GM18519 (cell line): ENCODE measurements at regions not wholly inside any gene's neighbourhood (a gene's known extent, or its start where the extent isn't known, plus 50 kb on each side); places are given as distances from the start of the nearest gene placed in this dataset.

ENCODE experiments used
- ATAC-seq: cut with Tn5 transposase; IDR thresholded peaks from one replicate; pipeline ENCODE4 v1.9.1; 2021; ENCODE audit warnings: mild to moderate bottlenecking, moderate library complexity; ENCODE audit not compliant: unreplicated experiment, low FRiP score

- no peak for ATAC-seq
Measured at GRCh38 chr4:129393976-129394375, 298.0 kb downstream of the C4orf33 start.

- ATAC-seq: no peak
Measured at GRCh38 chr4:129394635-129395034, 298.7 kb downstream of the C4orf33 start.

GRCh38 chr4:129403848-129404247, 307.9 kb downstream of the C4orf33 start:
- ATAC-seq: no peak

DNA sequence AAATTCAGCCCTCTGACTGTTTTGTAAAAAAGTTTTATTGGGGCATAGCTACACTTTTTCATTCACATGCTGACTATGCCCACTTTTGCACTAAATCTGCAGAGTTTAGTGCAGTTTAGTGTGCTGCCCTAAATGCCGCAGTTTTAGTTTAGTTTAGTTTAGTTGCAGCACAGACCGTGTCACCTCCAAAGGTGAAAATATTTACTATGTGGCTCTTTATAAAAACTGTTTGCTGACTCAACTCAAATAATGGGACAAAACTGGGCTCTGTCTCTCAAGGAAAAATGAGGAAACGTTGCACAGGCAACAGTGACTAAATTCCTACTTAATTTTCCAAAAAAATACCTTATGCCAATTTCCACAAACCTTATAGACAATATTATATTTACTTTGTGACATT, 314.2 kb downstream of the C4orf33 start:
- no peak for ATAC-seq

DNA sequence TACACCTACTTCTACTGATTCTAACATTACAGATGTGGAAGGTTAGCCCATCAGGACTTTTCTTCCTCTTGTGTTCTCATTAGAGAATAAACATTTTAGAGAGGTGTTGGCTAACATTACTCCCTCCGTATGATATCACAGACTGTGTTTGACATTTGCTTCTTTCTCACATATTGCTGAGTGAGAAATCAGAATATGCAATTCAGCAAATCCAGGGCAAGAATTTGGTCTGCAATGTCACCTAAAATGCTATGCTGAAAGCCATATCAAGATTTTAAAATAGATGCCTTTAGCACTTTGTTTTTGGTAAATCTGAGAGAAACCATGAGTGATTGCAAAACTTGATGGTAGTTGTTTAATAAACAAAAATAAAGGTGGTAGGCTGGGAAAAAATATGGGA, 319.1 kb downstream of the C4orf33 start:
- no peak for ATAC-seq

DNA sequence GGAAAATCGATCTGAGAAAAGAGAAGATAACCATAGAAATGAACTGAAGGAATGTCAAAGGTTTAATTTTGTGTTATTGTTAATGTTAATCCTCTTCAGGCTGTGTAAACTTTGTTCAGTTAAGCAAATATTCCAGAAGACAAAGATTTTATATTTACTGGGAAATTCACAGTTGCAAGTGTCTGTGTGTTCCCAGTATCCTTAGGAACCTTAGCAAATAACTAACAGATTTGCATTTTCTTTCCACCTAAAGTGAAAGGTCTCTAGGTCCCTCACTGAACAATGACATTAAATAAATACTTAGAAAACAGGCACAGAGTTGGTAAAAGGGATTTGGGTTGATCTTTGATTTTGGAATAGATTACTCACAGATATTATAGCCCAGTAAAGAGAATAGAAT, 324.7 kb downstream of the C4orf33 start:
- no peak for ATAC-seq

DNA sequence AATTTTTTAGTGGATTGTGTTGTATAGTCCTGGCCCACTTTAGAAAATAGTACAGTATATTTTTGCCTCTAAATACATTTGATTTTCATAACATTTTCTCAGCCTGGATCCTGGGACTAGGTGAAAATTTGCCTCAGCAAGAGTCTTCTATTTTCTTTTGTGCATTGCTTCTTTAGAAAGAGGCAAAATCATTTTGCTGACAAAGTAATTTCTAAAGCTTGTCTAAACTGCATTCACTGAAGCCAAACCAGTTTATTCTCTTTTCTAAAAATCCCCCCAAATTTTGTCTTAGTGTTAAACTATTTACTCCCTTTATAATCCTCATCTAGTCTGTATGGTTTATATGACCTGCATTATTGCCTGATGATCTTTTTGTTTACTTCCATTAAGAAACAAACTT, 326.3 kb downstream of the C4orf33 start:
- ATAC-seq: no peak

GRCh38 chr4:129428454-129428853, 332.5 kb downstream of the C4orf33 start:
- ATAC-seq: no peak

- ATAC-seq: no peak
Measured at GRCh38 chr4:129429581-129430320, 333.8 kb downstream of the C4orf33 start.

DNA sequence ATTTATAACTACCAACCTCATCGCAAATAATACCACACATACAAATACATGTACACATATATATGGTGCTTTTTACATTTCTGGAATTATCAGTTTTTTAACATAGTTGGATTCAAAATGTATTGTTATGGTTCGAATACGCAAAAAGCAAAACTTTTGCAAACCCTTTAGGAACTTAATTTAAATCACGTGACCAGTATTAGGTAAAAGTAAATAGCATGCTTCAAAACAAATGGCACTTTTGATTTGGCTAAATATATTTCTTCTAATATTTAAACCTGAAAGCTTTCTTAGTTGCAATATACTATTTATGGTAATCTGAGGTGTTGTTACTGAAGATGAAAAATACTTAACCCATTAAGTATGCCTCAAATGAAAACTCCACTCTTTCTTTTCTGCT, 341.4 kb downstream of the C4orf33 start:
- ATAC-seq: no peak

GRCh38 chr4:129438456-129438981, 342.6 kb downstream of the C4orf33 start:
- no peak for ATAC-seq

GRCh38 chr4:129446074-129446473, 350.1 kb downstream of the C4orf33 start:
- ATAC-seq: no peak

- no peak for ATAC-seq
Measured at GRCh38 chr4:129453524-129454200, 357.7 kb downstream of the C4orf33 start.

GRCh38 chr4:129455482-129455881, 359.5 kb downstream of the C4orf33 start:
- no peak for ATAC-seq

DNA sequence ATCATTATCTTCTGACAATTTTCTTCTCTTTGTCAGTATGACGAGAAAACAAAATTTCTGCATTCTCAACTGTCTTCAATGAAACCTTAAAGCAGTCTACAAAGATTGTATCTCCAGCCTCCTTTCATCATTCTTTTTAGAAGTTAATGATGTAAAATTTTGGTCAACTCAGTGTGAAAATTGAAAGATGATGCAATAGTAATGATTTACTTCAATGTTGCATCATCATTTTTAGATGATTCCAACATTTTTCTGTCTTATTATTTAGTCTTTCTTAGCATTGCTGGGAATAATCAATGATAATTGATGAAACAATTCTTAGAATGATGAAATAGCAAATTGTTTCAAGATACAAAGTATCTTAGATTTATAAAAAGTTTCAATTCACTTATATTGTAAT, 372.7 kb downstream of the C4orf33 start:
- no peak for ATAC-seq

DNA sequence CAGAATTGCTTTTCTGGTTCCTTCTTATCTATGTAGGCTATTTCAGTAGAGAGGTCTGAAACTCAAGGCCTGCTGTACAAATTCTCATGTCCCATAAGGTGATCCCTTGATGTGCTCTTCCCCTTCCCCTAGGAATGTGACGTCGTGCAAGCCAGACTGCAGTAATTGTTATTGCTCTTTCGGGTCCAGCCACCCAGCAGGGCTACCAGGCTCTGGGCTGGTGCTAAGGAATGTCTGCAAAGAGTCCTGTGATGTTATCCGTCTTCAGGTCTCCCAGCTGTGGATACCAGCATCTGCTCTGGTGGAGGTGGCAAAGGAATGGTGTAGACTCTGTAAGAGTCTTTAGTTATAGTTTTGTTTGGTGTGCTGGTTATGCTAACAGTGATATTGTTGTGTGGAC, 378.7 kb downstream of the C4orf33 start:
- ATAC-seq: no peak

DNA sequence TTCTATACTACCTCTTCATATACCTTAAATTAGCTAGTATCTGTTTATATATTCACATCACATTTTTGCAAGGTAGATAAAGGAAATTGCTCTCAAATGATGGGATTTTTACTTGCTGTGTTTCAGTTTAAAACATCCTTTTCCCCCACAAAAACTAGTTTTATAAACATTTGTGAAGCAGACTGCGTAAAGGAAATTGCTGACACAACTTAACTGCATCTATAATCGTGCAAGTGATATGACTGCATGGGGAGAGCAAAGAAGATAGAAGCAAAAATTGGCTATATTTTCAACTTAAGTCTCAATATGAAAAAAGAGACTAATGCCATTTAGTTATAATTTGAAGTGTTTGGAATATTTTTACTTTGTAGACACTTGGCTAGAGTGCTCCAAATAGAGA, 385.2 kb downstream of the C4orf33 start:
- no peak for ATAC-seq

DNA sequence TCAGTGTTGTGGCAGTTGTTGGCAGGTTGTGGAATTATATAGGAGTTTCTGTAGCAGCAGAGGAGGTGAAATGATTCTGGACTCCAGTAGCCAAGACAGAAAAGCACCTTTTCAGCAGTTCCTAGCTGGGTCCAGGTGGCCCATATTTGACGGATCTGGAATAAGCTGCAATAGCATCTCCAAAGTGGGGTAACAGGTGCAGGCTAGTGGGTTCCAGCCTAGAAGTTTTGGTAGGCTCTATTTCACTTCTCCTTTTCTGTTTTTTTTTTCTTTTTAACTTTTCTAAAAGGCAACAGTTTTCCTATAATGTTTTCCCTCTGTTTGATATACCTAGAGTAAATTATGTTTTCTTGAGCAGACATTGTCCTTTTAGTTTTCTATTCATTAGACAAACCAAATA, 392.5 kb downstream of the C4orf33 start:
- ATAC-seq: no peak

- no peak for ATAC-seq
Measured at GRCh38 chr4:129490516-129490915, 394.6 kb downstream of the C4orf33 start.

- ATAC-seq: no peak
Measured at GRCh38 chr4:129498626-129499025, 402.7 kb downstream of the C4orf33 start.

DNA sequence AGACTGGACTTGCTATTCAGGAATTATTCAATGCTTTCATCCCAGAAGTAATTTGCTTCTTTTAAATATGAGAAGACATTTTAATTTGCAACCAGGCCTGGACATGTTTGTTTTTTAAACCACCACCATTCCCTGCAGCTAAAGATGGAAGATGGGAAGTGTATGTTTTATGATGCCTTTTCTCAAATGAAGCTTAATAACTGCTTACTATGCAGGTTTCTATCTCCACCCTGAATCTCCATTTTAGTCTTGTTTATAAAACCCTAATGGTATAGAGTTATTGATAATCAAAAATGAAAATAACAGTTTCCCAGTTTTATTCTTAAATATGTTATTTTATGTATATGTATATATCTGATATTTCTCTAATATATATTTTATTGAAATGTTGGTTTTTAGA, 418.9 kb downstream of the C4orf33 start:
- ATAC-seq: no peak

GRCh38 chr4:129515356-129515755, 419.4 kb downstream of the C4orf33 start:
- no peak for ATAC-seq
